ENCODE measurements at regions not wholly inside any gene's neighbourhood (a gene's known extent, or its start where the extent isn't known, plus 50 kb on each side); places are given as distances from the start of the nearest gene placed in this dataset.

DNA sequence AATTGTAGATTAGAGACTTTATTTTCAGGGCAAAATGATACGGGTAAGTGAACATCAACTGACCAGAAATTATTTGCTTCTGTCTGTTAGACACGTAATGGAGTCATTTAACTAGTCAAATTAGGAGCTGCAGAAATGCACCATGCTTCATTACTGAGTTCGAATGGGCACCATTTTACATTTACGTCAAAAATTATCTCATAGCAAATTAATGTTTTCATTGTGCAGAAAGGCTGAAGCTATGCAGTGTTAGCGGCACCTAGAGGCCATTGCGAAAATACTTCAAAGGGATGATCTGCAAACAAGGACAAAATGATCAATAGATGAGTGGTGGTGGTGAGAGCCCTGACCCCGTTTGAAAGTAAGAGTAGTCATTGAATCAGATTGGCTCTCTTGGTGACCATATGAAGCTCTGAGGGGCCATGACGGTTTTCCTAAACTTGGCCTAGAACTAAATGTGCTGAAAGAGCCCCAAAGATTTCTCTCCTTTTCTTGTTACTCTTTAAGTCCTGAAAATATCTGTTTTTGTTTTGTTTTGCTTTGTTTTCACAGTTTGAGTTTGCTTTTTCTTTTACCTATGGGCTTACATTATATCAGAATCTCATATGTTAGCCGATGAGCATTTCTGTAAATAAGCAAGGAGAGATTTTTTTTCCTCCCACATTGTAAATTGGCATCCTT is 277.9 kb downstream of the ZNF536 start:
- H3K4me3 ChIP-seq (ENCODE audit: low read length), result no peak overlapping the region
- no peaks in the 10 kb centered on the region for H3K9me3 ChIP-seq (ENCODE audit: low read length)
- peaks cover 76% of the 10 kb centered on the region for H3K4me1 ChIP-seq (ENCODE audit: insufficient read depth, low read length)
- H3K36me3 ChIP-seq (ENCODE audit: insufficient read depth, low read length), result no peaks in the 10 kb centered on the region
- H3K27me3 ChIP-seq (ENCODE audit: insufficient read depth, low read length), result no peaks in the 10 kb centered on the region
- no peak overlapping the region for H2AFZ ChIP-seq (ENCODE audit: low read depth, low read length)

DNA sequence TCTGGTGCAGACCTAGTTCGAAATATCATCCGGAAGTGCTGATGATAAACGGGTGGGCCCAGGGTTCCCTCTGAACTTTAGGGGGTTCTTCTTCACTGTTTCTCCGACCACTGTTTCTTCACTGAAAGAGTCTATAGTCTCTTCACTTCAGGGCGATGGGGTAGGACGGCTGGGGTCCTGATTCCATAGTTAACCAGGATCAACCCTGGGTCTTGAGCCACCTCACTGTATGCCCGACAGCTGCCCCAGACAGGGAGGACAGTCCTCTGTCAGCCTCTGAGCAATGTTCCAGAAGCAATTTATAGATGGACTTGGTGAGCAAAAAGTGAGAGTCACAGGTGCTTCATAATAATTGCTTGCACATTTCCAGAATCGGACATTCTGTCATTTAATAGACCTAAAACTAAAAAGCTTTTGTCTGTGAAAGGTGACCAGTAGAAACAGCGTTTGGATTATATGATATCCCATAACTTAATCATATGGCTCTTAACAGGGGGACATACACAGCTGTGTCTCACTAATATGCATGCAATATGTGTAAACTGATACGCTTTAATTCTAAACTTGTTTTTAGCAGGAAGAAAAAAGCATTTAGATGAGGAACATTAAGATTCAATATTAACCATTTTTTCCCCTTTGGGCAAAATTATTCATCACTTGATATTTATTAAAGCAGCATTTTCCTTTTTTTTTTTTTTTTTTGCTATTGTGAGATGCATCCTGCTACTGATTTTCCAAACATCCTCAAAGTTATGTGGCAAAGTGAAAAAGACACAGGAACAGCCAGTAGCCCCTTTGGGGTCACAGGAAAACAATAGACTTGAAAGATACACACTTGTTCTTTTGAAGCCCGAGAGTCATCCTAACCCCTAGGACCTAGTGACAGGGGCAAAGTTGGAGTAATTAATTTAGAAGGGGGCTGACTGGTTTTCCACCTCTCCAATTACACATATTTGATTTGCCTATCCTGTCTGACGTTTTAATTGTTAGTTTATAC is 277.0 kb downstream of the ZNF536 start:
- no peaks in the 10 kb centered on the region for H3K36me3 ChIP-seq (ENCODE audit: insufficient read depth, low read length)
- H3K4me1 ChIP-seq (ENCODE audit: insufficient read depth, low read length), result peaks cover 76% of the 10 kb centered on the region
- H2AFZ ChIP-seq (ENCODE audit: low read depth, low read length), result no peak overlapping the region
- no peaks in the 10 kb centered on the region for H3K9me3 ChIP-seq (ENCODE audit: low read length)
- H3K4me3 ChIP-seq (ENCODE audit: low read length), result no peak overlapping the region
- H3K27me3 ChIP-seq (ENCODE audit: insufficient read depth, low read length), result no peaks in the 10 kb centered on the region

DNA sequence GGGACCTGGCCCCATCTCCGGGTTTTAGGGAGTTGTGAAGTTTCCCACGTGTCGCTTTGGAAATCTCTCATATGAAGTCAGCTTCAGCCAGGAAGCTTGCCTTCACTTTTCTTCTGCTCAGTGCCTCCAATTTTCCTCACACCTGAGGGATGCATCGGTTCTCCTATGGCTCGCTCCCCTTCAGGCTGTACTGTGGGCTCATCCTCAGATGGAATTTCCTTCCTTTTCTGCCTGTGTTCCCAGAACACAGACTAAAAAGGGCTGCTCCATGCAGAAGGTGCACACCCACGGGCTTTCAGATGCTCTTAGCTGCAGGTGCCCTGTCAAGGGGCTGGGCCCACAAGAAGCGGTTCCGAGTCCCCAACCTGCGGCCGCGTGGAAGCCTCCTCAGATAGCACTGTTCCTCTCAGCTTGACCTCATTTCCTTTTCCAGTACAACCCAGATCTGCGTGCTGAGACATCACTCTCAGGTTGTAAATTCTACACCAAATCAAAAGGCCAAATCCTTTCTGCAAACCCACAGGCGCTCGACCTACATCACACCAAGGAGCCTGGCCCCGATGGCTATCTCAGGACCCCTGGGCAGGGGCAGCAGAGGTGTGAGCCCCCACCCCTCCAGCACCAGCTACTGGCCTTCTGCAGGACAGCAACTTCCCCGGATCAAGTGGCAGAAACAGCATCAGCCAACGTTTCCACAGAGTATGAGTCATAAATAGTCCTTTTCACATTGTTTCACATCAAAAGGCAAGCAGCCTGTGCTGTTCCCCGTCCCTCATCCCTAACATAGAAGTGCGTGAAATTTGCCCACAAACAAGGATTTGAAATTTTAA is 275.9 kb downstream of the ZNF536 start:
- Histone ChIP-seq H3K4me1 (ENCODE audit: insufficient read depth, low read length) (peaks cover 76% of the 10 kb centered on the region), H3K27me3 (ENCODE audit: insufficient read depth, low read length) (no peaks in the 10 kb centered on the region)

DNA sequence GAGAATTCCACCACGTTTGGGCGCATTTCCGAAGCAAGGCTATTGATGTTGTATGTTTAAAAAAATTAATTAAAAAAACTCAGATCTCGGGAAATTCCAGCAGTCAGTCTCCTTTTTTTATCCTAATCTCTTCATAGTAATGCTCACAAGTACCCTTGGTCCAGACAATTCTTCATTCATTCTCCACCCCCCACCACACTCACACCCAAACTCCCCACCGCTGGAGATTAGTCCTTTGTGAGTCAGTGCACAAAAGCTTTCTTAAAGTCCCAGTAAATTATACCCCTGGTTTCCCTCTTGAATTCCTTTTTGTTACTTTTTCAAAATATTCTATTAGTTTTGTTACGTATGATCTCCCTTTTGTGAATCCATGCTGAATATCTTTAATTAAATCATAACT is 274.6 kb downstream of the ZNF536 start:
- Histone ChIP-seq H3K36me3 (ENCODE audit: insufficient read depth, low read length) (no peaks in the 10 kb centered on the region), H3K4me1 (ENCODE audit: insufficient read depth, low read length) (peaks cover 65% of the 10 kb centered on the region), H3K4me3 (ENCODE audit: low read length) (no peak overlapping the region), H2AFZ (ENCODE audit: low read depth, low read length) (no peak overlapping the region), H3K27me3 (ENCODE audit: insufficient read depth, low read length) (no peaks in the 10 kb centered on the region), H3K9me3 (ENCODE audit: low read length) (no peaks in the 10 kb centered on the region)

More for the DNA sequence above, 275.9 kb downstream of the ZNF536 start:
- no peaks in the 10 kb centered on the region for H3K9me3 ChIP-seq (ENCODE audit: low read length)
- no peak overlapping the region for H3K4me3 ChIP-seq (ENCODE audit: low read length)
- no peak overlapping the region for H2AFZ ChIP-seq (ENCODE audit: low read depth, low read length)
- H3K36me3 ChIP-seq (ENCODE audit: insufficient read depth, low read length), result no peaks in the 10 kb centered on the region

DNA sequence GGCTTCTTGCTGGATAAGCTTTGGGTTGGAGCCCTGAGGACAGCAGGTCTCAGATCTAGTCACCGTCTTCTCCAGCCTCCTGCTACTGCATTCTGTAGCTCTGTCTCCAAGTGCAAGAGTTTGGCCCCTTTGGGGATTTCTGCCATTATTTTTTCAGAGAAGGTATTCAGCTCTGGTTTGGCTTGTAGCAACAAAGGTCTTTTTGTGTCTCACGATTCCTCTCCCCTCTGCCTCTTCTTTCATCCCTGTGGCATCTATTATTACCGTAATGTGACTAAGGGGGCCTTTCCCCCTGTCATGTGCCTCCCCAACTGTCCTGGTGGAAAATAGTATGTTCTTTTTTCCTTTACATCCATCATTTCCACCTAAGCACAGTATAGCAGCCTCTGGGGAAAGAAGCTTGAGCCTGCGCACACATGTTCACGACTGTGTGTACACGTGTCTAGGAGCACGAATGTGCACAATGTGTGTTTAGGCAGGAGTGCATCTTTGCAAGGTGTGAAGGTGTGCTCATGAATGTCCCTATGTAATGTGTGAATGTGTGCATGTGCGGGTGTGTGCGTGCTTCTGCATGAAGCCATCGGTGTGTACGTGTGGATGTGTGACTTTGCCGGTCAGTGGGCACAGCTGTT is 273.9 kb downstream of the ZNF536 start:
- Histone ChIP-seq H3K9me3 (ENCODE audit: low read length) (no peaks in the 10 kb centered on the region), H3K27me3 (ENCODE audit: insufficient read depth, low read length) (no peaks in the 10 kb centered on the region), H3K36me3 (ENCODE audit: insufficient read depth, low read length) (no peaks in the 10 kb centered on the region), H2AFZ (ENCODE audit: low read depth, low read length) (no peak overlapping the region), H3K4me3 (ENCODE audit: low read length) (no peak overlapping the region), H3K4me1 (ENCODE audit: insufficient read depth, low read length) (peaks cover 57% of the 10 kb centered on the region)

DNA sequence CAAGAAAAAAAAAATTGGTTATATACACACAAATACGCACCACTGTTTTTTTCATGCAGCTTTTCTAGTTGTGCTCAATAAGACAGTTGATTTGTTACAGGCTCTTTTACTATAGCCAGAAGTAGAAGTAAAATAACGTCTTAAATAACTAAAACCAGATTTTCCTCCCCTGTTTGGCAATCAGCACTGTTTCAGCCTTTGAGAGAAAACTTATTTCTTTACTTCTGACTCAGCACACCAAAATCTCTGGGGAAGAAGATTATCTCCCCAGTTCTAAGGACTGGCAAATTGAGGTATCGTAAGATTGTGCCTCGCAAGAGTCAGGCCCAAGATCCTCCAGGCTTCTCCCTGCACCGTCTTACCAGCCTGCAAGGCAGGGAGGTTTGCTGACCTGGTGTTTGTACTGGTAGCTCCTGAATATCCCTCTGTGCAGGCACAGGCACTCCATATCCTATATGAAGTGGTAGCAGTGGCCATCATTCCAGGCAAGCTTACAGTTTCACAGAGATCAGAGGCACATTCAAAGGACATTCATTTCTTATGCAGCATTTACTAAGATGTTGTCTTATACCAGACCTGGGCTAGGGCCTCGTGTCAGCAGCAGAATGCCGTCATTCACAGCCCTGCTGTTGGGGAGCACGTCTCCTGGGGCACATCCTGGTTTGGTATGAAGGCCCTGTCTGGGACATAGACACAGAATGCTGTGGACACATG is 268.2 kb downstream of the ZNF536 start:
- no peaks in the 10 kb centered on the region for H3K27me3 ChIP-seq (ENCODE audit: insufficient read depth, low read length)

DNA sequence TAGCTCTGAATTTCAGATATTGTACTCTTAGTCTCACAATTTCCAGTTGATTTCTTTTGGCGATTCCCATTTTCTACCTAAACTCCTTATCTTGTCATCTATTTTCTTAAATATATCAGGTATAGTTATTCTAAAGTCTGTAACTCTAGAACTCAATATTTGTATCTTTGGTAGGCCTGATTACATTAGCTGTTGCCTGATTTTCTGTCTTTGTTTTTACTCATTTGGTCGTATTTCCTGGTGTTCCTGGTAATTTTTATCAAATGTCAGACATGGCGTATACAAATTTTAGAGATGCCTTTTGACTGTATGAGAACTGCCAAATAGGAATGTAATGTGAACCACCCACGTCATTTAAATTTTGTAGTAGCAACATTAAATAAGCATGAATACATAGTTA is 266.7 kb downstream of the ZNF536 start:
- peaks cover 7% of the 10 kb centered on the region for H3K9me3 ChIP-seq (ENCODE audit: low read length)
- no peaks in the 10 kb centered on the region for H3K27me3 ChIP-seq (ENCODE audit: insufficient read depth, low read length)
- no peaks in the 10 kb centered on the region for H3K36me3 ChIP-seq (ENCODE audit: insufficient read depth, low read length)
- H3K4me3 ChIP-seq (ENCODE audit: low read length), result no peak overlapping the region
- no peak overlapping the region for H2AFZ ChIP-seq (ENCODE audit: low read depth, low read length)
- no peaks in the 10 kb centered on the region for H3K4me1 ChIP-seq (ENCODE audit: insufficient read depth, low read length)

More for the DNA sequence above, 268.2 kb downstream of the ZNF536 start:
- Histone ChIP-seq H3K9me3 (ENCODE audit: low read length) (peaks cover 7% of the 10 kb centered on the region), H2AFZ (ENCODE audit: low read depth, low read length) (no peak overlapping the region), H3K36me3 (ENCODE audit: insufficient read depth, low read length) (no peaks in the 10 kb centered on the region), H3K4me3 (ENCODE audit: low read length) (no peak overlapping the region), H3K4me1 (ENCODE audit: insufficient read depth, low read length) (peaks cover 2% of the 10 kb centered on the region)

DNA sequence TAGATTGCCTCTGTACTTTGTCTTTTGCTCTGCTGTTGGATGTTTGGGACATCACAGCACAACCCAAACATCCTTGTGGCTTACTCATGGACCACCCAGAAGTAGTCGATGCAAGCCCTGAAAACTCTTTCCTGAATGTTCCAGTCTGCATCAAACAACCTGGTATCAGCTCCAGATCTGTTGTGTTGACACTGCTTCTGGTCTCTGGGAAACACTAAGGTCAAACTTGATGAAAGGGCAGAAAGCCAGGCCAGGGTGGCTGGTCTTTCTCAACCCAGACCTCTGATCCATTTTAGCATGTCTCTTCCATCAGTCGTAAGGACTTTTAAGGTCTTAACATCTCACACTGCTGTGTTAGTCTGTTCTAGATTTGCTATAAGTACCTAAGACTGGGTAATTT is 265.7 kb downstream of the ZNF536 start:
- no peak overlapping the region for H3K4me3 ChIP-seq (ENCODE audit: low read length)
- H3K27me3 ChIP-seq (ENCODE audit: insufficient read depth, low read length), result no peaks in the 10 kb centered on the region
- no peaks in the 10 kb centered on the region for H3K36me3 ChIP-seq (ENCODE audit: insufficient read depth, low read length)
- H3K4me1 ChIP-seq (ENCODE audit: insufficient read depth, low read length), result no peaks in the 10 kb centered on the region
- no peak overlapping the region for H2AFZ ChIP-seq (ENCODE audit: low read depth, low read length)
- H3K9me3 ChIP-seq (ENCODE audit: low read length), result peaks cover 7% of the 10 kb centered on the region

DNA sequence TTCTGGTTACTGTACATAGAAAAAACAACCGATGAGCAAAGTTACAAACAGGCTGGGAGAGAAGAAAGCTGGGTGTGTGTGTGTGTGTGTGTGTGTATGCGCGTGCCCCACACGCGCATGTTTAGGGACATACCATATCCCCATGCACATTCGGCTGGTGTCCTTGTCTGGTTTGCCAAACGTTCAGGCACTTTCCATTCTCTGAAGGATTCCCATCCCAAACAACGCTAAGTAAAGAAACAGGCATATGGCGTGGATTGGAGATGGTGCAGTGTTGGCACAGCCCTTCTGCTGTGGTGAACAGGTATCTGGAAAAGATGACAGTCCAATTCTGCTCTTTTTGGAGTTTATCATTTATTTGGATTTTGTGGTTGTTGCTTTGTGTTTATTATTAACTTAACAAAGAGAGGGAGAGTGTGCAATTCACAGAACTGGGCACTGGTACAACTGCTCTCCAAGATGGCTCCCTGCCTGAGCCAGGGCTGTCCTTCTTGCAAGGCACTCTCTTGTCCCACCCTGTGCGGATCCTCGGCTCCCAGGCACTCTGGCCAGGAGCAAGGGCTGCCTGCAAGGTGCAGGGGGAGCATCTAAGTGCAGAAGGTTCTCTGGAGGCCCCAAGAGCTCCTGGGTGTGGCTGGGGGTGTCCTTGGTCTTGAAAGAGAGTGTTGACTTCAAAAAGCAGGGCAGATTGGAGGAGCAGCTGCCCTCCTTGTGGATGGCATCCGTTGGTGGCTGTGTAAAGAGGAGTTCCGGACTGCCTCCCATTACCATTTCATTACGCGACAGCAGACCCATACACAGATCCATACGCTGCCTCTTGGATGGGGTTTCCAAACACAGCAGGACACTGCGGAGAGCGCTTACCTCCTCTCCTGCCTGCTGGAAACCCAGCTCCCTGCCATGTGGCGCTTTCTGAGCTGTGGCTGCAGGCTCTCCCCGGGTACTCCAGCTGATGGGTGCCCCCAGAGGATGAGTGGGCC is 263.1 kb downstream of the ZNF536 start:
- no peaks in the 10 kb centered on the region for H3K27me3 ChIP-seq (ENCODE audit: insufficient read depth, low read length)
- H3K9me3 ChIP-seq (ENCODE audit: low read length), result peaks cover 7% of the 10 kb centered on the region
- H3K4me1 ChIP-seq (ENCODE audit: insufficient read depth, low read length), result peaks cover 8% of the 10 kb centered on the region

DNA sequence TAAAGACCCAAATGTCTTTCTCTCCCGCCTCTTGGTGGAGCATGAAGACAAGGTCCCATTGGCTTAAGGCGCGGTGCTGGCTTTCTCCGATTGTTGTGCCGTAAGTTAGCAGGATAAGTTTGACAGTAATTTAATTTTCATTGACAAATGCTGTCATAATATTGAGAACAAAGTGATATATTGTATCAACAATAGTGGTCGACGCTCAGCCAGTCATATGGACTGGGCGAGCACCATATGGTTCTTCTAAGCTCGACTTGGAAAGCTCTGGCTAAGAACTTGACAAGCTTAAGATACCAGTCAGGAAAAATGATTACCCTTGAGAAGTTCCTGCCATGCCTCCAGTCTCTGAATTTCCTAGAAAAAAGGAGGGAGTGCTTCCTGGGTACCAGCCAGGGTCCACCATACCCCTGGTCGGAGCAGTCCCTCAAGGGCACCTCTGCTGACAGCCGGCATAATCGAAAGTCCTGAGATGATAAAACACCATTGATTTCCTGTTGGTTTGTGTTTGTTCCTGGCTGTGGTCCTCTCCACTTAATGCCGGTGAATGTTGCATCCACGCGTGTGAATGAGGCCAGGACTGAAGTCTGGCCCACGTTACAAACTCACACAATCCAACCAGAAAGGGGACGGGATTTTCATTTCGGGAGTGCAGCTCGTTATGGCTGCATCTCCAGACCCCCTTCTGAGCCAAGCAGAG is 262.1 kb downstream of the ZNF536 start:
- H3K4me3 ChIP-seq (ENCODE audit: low read length), result no peak overlapping the region
- no peaks in the 10 kb centered on the region for H3K36me3 ChIP-seq (ENCODE audit: insufficient read depth, low read length)
- H3K9me3 ChIP-seq (ENCODE audit: low read length), result peaks cover 7% of the 10 kb centered on the region
- H3K27me3 ChIP-seq (ENCODE audit: insufficient read depth, low read length), result no peaks in the 10 kb centered on the region
- peaks cover 18% of the 10 kb centered on the region for H3K4me1 ChIP-seq (ENCODE audit: insufficient read depth, low read length)
- no peak overlapping the region for H2AFZ ChIP-seq (ENCODE audit: low read depth, low read length)

More for the DNA sequence above, 263.1 kb downstream of the ZNF536 start:
- H3K36me3 ChIP-seq (ENCODE audit: insufficient read depth, low read length), result no peaks in the 10 kb centered on the region
- H3K4me3 ChIP-seq (ENCODE audit: low read length), result no peak overlapping the region
- H2AFZ ChIP-seq (ENCODE audit: low read depth, low read length), result no peak overlapping the region

DNA sequence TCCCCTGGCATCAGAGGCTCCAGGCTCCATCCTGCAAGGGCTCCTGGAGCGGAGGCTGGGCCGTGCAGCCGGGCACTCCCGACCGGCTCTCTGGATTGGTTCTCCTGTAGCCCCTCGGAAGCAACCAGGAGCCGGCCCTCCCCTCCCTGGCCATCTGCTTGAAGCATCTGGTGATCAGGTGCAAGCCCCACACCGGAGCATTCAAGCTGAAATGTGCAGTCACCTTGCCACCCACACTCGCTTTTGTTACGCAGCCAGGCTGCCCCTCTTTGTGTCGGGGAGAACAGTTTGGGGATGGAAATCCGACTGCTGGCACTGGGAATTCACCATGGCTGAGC is 258.8 kb downstream of the ZNF536 start:
- H3K36me3 ChIP-seq (ENCODE audit: insufficient read depth, low read length), result no peaks in the 10 kb centered on the region
- no peak overlapping the region for H3K4me3 ChIP-seq (ENCODE audit: low read length)
- no peaks in the 10 kb centered on the region for H3K9me3 ChIP-seq (ENCODE audit: low read length)
- H3K4me1 ChIP-seq (ENCODE audit: insufficient read depth, low read length), result peaks cover 18% of the 10 kb centered on the region
- no peak overlapping the region for H2AFZ ChIP-seq (ENCODE audit: low read depth, low read length)
- no peaks in the 10 kb centered on the region for H3K27me3 ChIP-seq (ENCODE audit: insufficient read depth, low read length)
